AG09309 (cell line): ENCODE measurements at regions not wholly inside any gene's neighbourhood (a gene's known extent, or its start where the extent isn't known, plus 50 kb on each side); places are given as distances from the start of the nearest gene placed in this dataset.

ENCODE experiments used
- DNase-seq: peaks from one replicate; pipeline ENCODE4 v3.0.0-alpha.2; 2010; ENCODE audit warnings: low read depth
- H3K4me3 ChIP-seq: 2 replicates; pipeline ENCODE4 v1.5.1; 2011; ENCODE audit warnings: mild to moderate bottlenecking, low read depth, low read length, moderate library complexity; ENCODE audit not compliant: control insufficient read depth
- CTCF ChIP-seq: IDR thresholded peaks from 2 replicates; pipeline ENCODE4 v1.5.1; 2011; ENCODE audit warnings: mild to moderate bottlenecking, low read depth, low read length, inconsistent platforms; ENCODE audit not compliant: insufficient read depth, control insufficient read depth; ENCODE audit errors: missing control alignments

GRCh38 chr1:36537190-36537768 lies 54.6 kb upstream of the CSF3R start:
- no peak for TF ChIP-seq CTCF
- no peak overlapping the region for H3K4me3 ChIP-seq
- DNase-seq, result no peak

GRCh38 chr1:36536727-36537126 lies 54.0 kb upstream of the CSF3R start:
- H3K4me3 ChIP-seq, result no peak overlapping the region
- no peak for TF ChIP-seq CTCF
- no peak for DNase-seq

GRCh38 chr1:36534711-36535412 lies 52.1 kb upstream of the CSF3R start:
- no peak for DNase-seq
- no peak for TF ChIP-seq CTCF
- no peak overlapping the region for H3K4me3 ChIP-seq

GRCh38 chr1:36533897-36534296 lies 51.2 kb upstream of the CSF3R start:
- no peak overlapping the region for H3K4me3 ChIP-seq
- no peak for TF ChIP-seq CTCF
- no peak for DNase-seq

- no peak for DNase-seq
- no peak for TF ChIP-seq CTCF
- H3K4me3 ChIP-seq, result no peak overlapping the region
Observed at GRCh38 chr1:36532810-36533401, 50.2 kb upstream of the CSF3R start.
